ENCODE measurements at regions not wholly inside any gene's neighbourhood (a gene's known extent, or its start where the extent isn't known, plus 50 kb on each side); places are given as distances from the start of the nearest gene placed in this dataset.

- Histone ChIP-seq H3K27ac (ENCODE audit: low read depth, low read length) (no peak overlapping the region), H3K36me3 (ENCODE audit: control insufficient read depth, insufficient read depth, low read length) (no peaks in the 10 kb centered on the region), H3K4me3 (ENCODE audit: low read length) (no peak overlapping the region), H3K9ac (ENCODE audit: extremely low read depth, low read length, poor library complexity, severe bottlenecking) (no peak overlapping the region), H3K27me3 (ENCODE audit: control insufficient read depth, insufficient read depth, low read length, poor library complexity, severe bottlenecking) (no peaks in the 10 kb centered on the region), H3K9me3 (ENCODE audit: control insufficient read depth, low read length) (no peaks in the 10 kb centered on the region), H3K4me1 (ENCODE audit: control insufficient read depth, insufficient read depth, low read length) (no peaks in the 10 kb centered on the region)
- H3K4me3 Mint-ChIP-seq: no peak overlapping the region
- H3K9me3 Mint-ChIP-seq: no peaks in the 10 kb centered on the region
- no peak for DNase-seq
- H3K36me3 Mint-ChIP-seq (ENCODE audit: low read depth): no peaks in the 10 kb centered on the region
- 93 to 100% methylated on average over 2 of the region's 2 CpGs for WGBS, 2 experiments (ENCODE audit: insufficient coverage in 1 of 2, insufficient read length in 1 of 2)
- no peaks in the 10 kb centered on the region for H3K27me3 Mint-ChIP-seq (ENCODE audit: insufficient read depth)
- no peak overlapping the region for H3K27ac Mint-ChIP-seq
- TF ChIP-seq CTCF (conservative IDR thresholded peaks at IDR 0.05): no peak
- no peaks in the 10 kb centered on the region for H3K4me1 Mint-ChIP-seq
Observed at GRCh38 chr19:31180907-31181306, 168.3 kb downstream of the TSHZ3 start.

GRCh38 chr19:31179471-31179852 is 169.8 kb downstream of the TSHZ3 start:
- Histone ChIP-seq H3K27ac (ENCODE audit: low read depth, low read length) (no peak overlapping the region), H3K27me3 (ENCODE audit: control insufficient read depth, insufficient read depth, low read length, poor library complexity, severe bottlenecking) (no peaks in the 10 kb centered on the region), H3K9ac (ENCODE audit: extremely low read depth, low read length, poor library complexity, severe bottlenecking) (no peak overlapping the region), H3K4me3 (ENCODE audit: low read length) (no peak overlapping the region), H3K36me3 (ENCODE audit: control insufficient read depth, insufficient read depth, low read length) (no peaks in the 10 kb centered on the region), H3K4me1 (ENCODE audit: control insufficient read depth, insufficient read depth, low read length) (no peaks in the 10 kb centered on the region), H3K9me3 (ENCODE audit: control insufficient read depth, low read length) (no peaks in the 10 kb centered on the region)
- 71 to 91% methylated on average over 1 of the region's 1 CpG for WGBS, 2 experiments (ENCODE audit: insufficient coverage in 1 of 2, insufficient read length in 1 of 2)
- H3K4me3 Mint-ChIP-seq: no peak overlapping the region
- no peak for DNase-seq
- no peaks in the 10 kb centered on the region for H3K27me3 Mint-ChIP-seq (ENCODE audit: insufficient read depth)
- H3K4me1 Mint-ChIP-seq: no peaks in the 10 kb centered on the region
- no peak overlapping the region for H3K27ac Mint-ChIP-seq
- H3K36me3 Mint-ChIP-seq (ENCODE audit: low read depth): no peaks in the 10 kb centered on the region
- no peaks in the 10 kb centered on the region for H3K9me3 Mint-ChIP-seq
- no peak for TF ChIP-seq CTCF (conservative IDR thresholded peaks at IDR 0.05)

- no peaks in the 10 kb centered on the region for H3K9me3 Mint-ChIP-seq
- TF ChIP-seq CTCF (conservative IDR thresholded peaks at IDR 0.05): no peak
- H3K27ac Mint-ChIP-seq: no peak overlapping the region
- no peaks in the 10 kb centered on the region for H3K36me3 ChIP-seq (ENCODE audit: control insufficient read depth, insufficient read depth, low read length)
- no peaks in the 10 kb centered on the region for H3K4me1 ChIP-seq (ENCODE audit: control insufficient read depth, insufficient read depth, low read length)
- DNase-seq: no peak
- H3K27me3 ChIP-seq (ENCODE audit: control insufficient read depth, insufficient read depth, low read length, poor library complexity, severe bottlenecking): no peaks in the 10 kb centered on the region
- H3K4me3 Mint-ChIP-seq: no peak overlapping the region
- no peak overlapping the region for H3K4me3 ChIP-seq (ENCODE audit: low read length)
- no peak overlapping the region for H3K9ac ChIP-seq (ENCODE audit: extremely low read depth, low read length, poor library complexity, severe bottlenecking)
- no peaks in the 10 kb centered on the region for H3K4me1 Mint-ChIP-seq
- H3K27ac ChIP-seq (ENCODE audit: low read depth, low read length): no peak overlapping the region
- no peaks in the 10 kb centered on the region for H3K27me3 Mint-ChIP-seq (ENCODE audit: insufficient read depth)
- H3K9me3 ChIP-seq (ENCODE audit: control insufficient read depth, low read length): no peaks in the 10 kb centered on the region
- 80% methylated on average over 1 of the region's 1 CpG; no CpG with 5 or more reads in 1 of the 2 experiments for WGBS, 2 experiments (ENCODE audit: insufficient coverage in 1 of 2, insufficient read length in 1 of 2)
- no peaks in the 10 kb centered on the region for H3K36me3 Mint-ChIP-seq (ENCODE audit: low read depth)
Observed at GRCh38 chr19:31178833-31179470, 170.3 kb downstream of the TSHZ3 start.

All from endodermal cell (in vitro differentiated cells).